ENCODE measurements at regions not wholly inside any gene's neighbourhood (a gene's known extent, or its start where the extent isn't known, plus 50 kb on each side); places are given as distances from the start of the nearest gene placed in this dataset.
"Not testable (repeated sequence)": the region's sequence is repeated elsewhere in the genome, so short reads cannot be mapped to it uniquely, and the experiment has no call there.

DNA sequence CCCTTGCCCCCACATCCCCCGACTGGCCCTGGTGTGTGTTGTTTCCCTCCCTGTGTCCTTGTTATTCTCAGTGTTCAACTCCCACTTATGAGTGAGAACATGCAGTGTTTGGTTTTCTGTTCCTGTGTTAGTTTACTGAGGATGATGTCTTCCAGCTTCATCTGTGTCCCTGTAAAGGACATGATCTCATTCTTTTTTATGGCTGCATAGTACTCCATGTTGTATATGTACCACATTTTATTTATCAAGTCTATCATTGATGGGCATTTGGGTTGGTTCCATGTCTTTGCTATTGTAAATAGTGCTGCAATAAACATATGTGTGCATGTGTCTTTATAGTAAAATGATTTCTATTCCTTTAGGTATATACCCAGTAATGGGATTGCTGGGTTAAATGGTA lies 147.2 kb downstream of the CYB561 start:
- TF ChIP-seq, protein P1, sequence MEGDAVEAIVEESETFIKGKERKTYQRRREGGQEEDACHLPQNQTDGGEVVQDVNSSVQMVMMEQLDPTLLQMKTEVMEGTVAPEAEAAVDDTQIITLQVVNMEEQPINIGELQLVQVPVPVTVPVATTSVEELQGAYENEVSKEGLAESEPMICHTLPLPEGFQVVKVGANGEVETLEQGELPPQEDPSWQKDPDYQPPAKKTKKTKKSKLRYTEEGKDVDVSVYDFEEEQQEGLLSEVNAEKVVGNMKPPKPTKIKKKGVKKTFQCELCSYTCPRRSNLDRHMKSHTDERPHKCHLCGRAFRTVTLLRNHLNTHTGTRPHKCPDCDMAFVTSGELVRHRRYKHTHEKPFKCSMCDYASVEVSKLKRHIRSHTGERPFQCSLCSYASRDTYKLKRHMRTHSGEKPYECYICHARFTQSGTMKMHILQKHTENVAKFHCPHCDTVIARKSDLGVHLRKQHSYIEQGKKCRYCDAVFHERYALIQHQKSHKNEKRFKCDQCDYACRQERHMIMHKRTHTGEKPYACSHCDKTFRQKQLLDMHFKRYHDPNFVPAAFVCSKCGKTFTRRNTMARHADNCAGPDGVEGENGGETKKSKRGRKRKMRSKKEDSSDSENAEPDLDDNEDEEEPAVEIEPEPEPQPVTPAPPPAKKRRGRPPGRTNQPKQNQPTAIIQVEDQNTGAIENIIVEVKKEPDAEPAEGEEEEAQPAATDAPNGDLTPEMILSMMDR (conservative IDR thresholded peaks at IDR 0.05): not testable (repeated sequence)
- TF ChIP-seq ZFX (IDR thresholded peaks at IDR 0.05): not testable (repeated sequence)

Measured in C4-2B (cell line).